Glutamatergic neuron (in vitro differentiated cells): ENCODE measurements at regions not wholly inside any gene's neighbourhood (a gene's known extent, or its start where the extent isn't known, plus 50 kb on each side); places are given as distances from the start of the nearest gene placed in this dataset.

Source experiments
- DNase-seq: peaks from one replicate; pipeline ENCODE4 v3.0.0; 2022
- H3K27ac Mint-ChIP-seq: one replicate; pipeline ENCODE4 v1.8.0; 2020; ENCODE audit warnings: mild to moderate bottlenecking, mixed read lengths, inconsistent platforms; ENCODE audit not compliant: unreplicated experiment
- H3K27me3 Mint-ChIP-seq: one replicate; pipeline ENCODE4 v1.8.0; 2020; ENCODE audit warnings: mild to moderate bottlenecking, moderate library complexity, mixed read lengths, inconsistent platforms; ENCODE audit not compliant: unreplicated experiment
- H3K36me3 Mint-ChIP-seq: one replicate; pipeline ENCODE4 v1.8.0; 2020; ENCODE audit warnings: mild to moderate bottlenecking, mixed read lengths, inconsistent platforms; ENCODE audit not compliant: unreplicated experiment
- H3K4me1 Mint-ChIP-seq: one replicate; pipeline ENCODE4 v1.8.0; 2020; ENCODE audit warnings: mild to moderate bottlenecking, low read depth, mixed read lengths, inconsistent platforms; ENCODE audit not compliant: unreplicated experiment
- H3K4me3 Mint-ChIP-seq: one replicate; pipeline ENCODE4 v1.8.0; 2020; ENCODE audit warnings: mild to moderate bottlenecking, mixed read lengths, inconsistent platforms; ENCODE audit not compliant: unreplicated experiment
- H3K9me3 Mint-ChIP-seq: one replicate; pipeline ENCODE4 v1.8.0; 2020; ENCODE audit warnings: mild to moderate bottlenecking, moderate library complexity, mixed read lengths, inconsistent platforms; ENCODE audit not compliant: unreplicated experiment
- CTCF ChIP-seq: fragments of 200-600 bp; sonication (generic); IDR thresholded peaks from one replicate; pipeline ENCODE4 v1.5.0; 2021; ENCODE audit not compliant: partially characterized antibody, unreplicated experiment

GRCh38 chr21:19433623-19434022 lies 1030.0 kb upstream of the TMPRSS15 start:
- no peaks in the 10 kb centered on the region for H3K9me3 Mint-ChIP-seq
- no peak overlapping the region for H3K27ac Mint-ChIP-seq
- H3K27me3 Mint-ChIP-seq: peaks cover 4% of the 10 kb centered on the region
- DNase-seq: no peak
- no peaks in the 10 kb centered on the region for H3K4me1 Mint-ChIP-seq
- TF ChIP-seq CTCF: no peak
- no peaks in the 10 kb centered on the region for H3K36me3 Mint-ChIP-seq
- H3K4me3 Mint-ChIP-seq: no peak overlapping the region

GRCh38 chr21:19440792-19441655 lies 1037.4 kb upstream of the TMPRSS15 start:
- DNase-seq: no peak
- H3K36me3 Mint-ChIP-seq: no peaks in the 10 kb centered on the region
- TF ChIP-seq CTCF: no peak
- no peaks in the 10 kb centered on the region for H3K4me1 Mint-ChIP-seq
- H3K27ac Mint-ChIP-seq: no peak overlapping the region
- no peaks in the 10 kb centered on the region for H3K9me3 Mint-ChIP-seq
- H3K4me3 Mint-ChIP-seq: no peak overlapping the region
- no peaks in the 10 kb centered on the region for H3K27me3 Mint-ChIP-seq

- no peaks in the 10 kb centered on the region for H3K36me3 Mint-ChIP-seq
Measured at GRCh38 chr21:19458295-19458694, 1054.7 kb upstream of the TMPRSS15 start.

GRCh38 chr21:19461481-19462205 lies 1058.1 kb upstream of the TMPRSS15 start:
- Mint-ChIP-seq H3K9me3 (peaks cover 2% of the 10 kb centered on the region), H3K27me3 (no peaks in the 10 kb centered on the region), H3K27ac (no peak overlapping the region), H3K4me3 (no peak overlapping the region), H3K36me3 (no peaks in the 10 kb centered on the region), H3K4me1 (no peaks in the 10 kb centered on the region)
- TF ChIP-seq CTCF: no peak
- DNase-seq: no peak

More at GRCh38 chr21:19458295-19458694, 1054.7 kb upstream of the TMPRSS15 start:
- Mint-ChIP-seq H3K4me3 (no peak overlapping the region), H3K27ac (no peak overlapping the region), H3K27me3 (no peaks in the 10 kb centered on the region), H3K9me3 (peaks cover 2% of the 10 kb centered on the region), H3K4me1 (no peaks in the 10 kb centered on the region)
- no peak for TF ChIP-seq CTCF
- no peak for DNase-seq

GRCh38 chr21:19463966-19464365 lies 1060.4 kb upstream of the TMPRSS15 start:
- TF ChIP-seq CTCF: no peak
- Mint-ChIP-seq H3K27ac (no peak overlapping the region), H3K4me3 (no peak overlapping the region), H3K27me3 (no peaks in the 10 kb centered on the region), H3K9me3 (peaks cover 2% of the 10 kb centered on the region), H3K36me3 (no peaks in the 10 kb centered on the region), H3K4me1 (no peaks in the 10 kb centered on the region)
- no peak for DNase-seq
